ENCODE measurements at regions not wholly inside any gene's neighbourhood (a gene's known extent, or its start where the extent isn't known, plus 50 kb on each side); places are given as distances from the start of the nearest gene placed in this dataset.

DNA sequence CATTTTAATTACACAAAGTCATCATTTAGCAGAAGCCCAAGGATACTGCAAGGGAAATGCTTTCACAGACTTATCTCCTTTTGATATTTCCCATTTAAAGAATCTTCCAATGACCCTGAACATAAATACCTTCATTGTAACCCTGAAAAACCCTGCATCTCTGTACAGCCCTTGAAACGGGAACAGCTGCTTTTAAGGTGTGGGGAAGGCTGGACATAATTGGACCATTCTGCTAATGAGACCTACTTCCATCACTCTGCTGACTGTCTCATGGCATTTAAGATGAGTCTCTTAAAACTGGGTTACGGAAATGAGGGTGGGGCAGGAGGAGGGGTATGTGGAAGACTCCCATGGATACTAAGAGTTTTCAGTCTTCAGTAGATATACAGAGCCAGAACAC, 485.8 kb downstream of the BRINP1 start:
- TF ChIP-seq, protein P1, sequence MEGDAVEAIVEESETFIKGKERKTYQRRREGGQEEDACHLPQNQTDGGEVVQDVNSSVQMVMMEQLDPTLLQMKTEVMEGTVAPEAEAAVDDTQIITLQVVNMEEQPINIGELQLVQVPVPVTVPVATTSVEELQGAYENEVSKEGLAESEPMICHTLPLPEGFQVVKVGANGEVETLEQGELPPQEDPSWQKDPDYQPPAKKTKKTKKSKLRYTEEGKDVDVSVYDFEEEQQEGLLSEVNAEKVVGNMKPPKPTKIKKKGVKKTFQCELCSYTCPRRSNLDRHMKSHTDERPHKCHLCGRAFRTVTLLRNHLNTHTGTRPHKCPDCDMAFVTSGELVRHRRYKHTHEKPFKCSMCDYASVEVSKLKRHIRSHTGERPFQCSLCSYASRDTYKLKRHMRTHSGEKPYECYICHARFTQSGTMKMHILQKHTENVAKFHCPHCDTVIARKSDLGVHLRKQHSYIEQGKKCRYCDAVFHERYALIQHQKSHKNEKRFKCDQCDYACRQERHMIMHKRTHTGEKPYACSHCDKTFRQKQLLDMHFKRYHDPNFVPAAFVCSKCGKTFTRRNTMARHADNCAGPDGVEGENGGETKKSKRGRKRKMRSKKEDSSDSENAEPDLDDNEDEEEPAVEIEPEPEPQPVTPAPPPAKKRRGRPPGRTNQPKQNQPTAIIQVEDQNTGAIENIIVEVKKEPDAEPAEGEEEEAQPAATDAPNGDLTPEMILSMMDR (IDR thresholded peaks at IDR 0.05), result no peak
- TF ChIP-seq, protein P2, sequence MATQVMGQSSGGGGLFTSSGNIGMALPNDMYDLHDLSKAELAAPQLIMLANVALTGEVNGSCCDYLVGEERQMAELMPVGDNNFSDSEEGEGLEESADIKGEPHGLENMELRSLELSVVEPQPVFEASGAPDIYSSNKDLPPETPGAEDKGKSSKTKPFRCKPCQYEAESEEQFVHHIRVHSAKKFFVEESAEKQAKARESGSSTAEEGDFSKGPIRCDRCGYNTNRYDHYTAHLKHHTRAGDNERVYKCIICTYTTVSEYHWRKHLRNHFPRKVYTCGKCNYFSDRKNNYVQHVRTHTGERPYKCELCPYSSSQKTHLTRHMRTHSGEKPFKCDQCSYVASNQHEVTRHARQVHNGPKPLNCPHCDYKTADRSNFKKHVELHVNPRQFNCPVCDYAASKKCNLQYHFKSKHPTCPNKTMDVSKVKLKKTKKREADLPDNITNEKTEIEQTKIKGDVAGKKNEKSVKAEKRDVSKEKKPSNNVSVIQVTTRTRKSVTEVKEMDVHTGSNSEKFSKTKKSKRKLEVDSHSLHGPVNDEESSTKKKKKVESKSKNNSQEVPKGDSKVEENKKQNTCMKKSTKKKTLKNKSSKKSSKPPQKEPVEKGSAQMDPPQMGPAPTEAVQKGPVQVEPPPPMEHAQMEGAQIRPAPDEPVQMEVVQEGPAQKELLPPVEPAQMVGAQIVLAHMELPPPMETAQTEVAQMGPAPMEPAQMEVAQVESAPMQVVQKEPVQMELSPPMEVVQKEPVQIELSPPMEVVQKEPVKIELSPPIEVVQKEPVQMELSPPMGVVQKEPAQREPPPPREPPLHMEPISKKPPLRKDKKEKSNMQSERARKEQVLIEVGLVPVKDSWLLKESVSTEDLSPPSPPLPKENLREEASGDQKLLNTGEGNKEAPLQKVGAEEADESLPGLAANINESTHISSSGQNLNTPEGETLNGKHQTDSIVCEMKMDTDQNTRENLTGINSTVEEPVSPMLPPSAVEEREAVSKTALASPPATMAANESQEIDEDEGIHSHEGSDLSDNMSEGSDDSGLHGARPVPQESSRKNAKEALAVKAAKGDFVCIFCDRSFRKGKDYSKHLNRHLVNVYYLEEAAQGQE (IDR thresholded peaks at IDR 0.05; ENCODE audit: insufficient read depth in 1 of 2, low read depth in 2 of 2, low read length in 1 of 2), result no peak
- no peak for TF ChIP-seq POLR2AphosphoS5 (IDR thresholded peaks at IDR 0.05; ENCODE audit: low read depth, low read length)

Measured in Panc1 (cell line).